GM18868 (cell line): ENCODE measurements at regions not wholly inside any gene's neighbourhood (a gene's known extent, or its start where the extent isn't known, plus 50 kb on each side); places are given as distances from the start of the nearest gene placed in this dataset.
"Not testable (repeated sequence)": the region's sequence is repeated elsewhere in the genome, so short reads cannot be mapped to it uniquely, and the experiment has no call there.

Experiments
- ATAC-seq: cut with Tn5 transposase; IDR thresholded peaks from one replicate; pipeline ENCODE4 v1.9.1; 2021; ENCODE audit warnings: mild to moderate bottlenecking, moderate library complexity; ENCODE audit not compliant: unreplicated experiment

DNA sequence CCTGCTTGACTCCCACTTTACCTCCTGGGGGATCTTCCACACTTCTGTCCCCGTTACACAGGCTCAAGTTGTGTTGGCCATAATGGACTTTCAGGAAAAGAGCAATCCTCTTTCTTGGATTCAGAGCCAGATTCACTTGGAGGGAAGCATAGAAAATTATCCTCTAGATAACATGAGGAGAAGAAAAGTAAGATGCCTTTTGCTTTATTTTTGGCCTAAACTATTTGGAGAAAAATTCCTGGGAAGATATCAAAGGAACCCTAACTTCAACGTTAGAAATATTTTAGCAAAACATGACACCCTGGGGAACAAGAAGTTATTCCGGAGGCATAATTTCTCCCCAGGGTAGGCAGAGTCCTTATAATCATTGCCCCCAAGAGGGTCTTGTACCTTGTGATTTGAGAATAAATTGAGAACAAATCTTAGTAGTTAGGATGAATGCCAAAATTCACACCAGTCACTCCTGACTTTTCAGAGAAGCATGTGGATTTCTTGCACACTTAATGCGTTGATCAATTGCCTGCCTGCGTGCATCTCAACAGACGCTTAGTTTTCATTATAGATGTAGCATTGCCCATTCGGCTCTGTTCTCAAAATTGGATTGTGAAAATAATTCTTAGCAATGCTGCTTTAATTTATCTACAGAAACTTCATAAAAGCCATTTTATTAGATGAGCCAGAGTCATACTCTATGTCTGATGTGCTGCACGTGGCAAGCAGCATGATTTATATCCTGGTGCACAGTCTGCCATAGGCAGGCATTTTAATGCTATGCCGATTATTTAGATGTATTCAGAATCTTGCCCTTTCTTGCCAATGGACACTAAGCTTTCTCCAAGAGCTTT lies 224.4 kb downstream of the C7orf25 start:
- ATAC-seq = no peak

DNA sequence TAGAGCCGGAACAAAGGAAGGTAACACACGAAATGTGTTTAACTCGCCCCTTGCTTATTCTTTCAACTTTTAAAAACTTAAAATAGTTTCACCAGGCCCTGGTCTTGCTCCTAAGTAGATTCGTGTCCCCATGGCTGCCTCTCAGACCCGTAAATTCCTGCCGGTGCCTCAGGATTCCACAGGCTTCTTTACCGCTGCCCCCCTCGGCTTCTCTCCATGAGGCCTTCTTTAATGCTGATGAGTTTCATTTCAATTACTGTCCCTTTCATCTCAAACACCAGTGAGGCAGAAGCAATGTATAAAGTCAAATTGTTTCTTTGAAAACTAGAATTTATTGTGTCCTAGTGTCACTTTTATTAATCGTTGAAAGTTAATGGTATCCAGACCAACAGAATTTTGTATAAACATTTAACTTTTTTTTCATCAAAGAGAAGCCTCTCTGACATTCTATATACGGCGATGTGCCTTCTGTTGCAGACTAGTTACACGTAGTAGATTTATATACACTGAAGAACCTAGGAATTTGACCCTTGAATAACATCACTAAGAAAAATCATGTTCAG lies 225.2 kb downstream of the C7orf25 start:
- no peak for ATAC-seq

DNA sequence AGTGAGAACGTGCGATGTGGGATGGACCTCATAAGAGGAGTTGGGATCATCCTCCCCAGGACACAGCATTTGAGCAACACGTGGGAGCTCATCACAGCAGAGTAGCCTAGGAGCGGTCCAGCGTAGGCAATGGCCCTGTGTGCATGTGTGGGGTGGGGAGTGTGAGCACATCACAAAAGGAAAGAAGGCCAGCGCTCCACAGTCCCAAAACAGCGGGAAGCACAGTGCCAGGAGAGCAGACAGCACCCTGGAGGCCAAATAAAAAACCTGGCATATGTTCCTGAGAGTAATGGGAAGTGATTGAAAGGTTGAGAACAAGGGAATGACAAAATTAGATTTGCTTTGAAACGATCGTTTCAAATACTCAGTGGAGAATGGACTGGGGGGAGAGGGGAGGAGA lies 226.0 kb downstream of the C7orf25 start:
- ATAC-seq = no peak

- no peak for ATAC-seq
These were observed 233.8 kb downstream of the C7orf25 start for GRCh38 chr7:42677751-42678699.

DNA sequence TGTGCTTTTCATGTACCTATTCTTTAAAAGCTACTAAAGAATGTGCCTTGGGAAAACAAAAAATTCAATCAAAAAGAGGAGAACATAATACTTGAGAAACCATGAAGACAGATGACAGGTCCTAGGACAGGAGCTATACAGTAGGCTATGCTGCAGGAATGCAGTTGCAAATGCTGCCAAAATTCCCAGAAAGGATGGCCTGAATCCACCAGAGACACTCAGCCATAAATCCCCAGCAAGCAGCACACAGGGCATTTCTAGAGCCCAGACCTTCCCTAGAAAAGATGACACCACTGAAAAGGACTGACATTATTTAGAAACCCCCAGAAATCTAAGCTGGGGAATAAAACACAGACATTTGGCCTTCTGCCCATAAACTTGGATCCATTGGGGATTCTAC lies 237.3 kb downstream of the C7orf25 start:
- no peak for ATAC-seq

GRCh38 chr7:42673951-42674350 lies 237.9 kb downstream of the C7orf25 start:
- ATAC-seq = no peak

- no peak for ATAC-seq
These were observed 239.4 kb downstream of the C7orf25 start for GRCh38 chr7:42672339-42672999.

DNA sequence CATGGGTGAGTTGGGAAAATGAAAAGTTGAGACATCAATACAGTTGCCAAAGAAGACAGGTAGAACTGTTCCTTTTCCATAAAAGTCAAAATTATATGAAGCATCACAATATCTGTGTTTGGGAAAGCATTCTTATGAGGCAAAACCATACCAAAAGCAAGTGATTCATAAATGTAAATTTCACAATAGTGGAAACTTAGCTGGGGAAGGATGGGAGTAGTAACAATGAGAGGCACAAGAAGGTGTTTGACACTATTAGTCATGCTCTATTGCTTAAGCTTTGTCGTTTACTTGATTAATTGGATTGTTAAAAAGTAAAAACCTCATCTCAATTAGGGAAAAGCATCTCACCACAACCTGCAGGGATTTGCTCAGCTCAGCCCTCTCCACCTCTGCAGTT lies 240.2 kb downstream of the C7orf25 start:
- no peak for ATAC-seq

- ATAC-seq = no peak
These were observed 244.9 kb downstream of the C7orf25 start for GRCh38 chr7:42666994-42667393.

DNA sequence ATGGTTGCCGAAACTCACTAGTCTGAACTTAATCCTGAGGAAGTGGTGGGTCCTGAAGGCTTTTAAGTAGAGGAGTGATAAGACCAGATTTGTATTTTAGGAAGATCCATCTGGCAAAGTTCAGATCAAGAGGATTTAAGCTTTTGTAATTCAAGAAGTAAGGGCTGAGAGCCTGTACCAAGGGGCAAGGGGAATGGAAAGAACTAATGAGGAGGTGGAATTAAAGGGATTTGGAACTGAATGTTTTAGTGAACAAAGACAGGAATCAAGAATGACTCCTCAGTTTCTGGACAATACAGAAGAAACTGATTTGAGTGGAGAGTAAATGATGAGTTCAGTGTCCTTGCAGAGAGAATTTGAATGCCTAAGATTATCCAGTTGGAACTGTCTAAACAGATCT lies 249.0 kb downstream of the C7orf25 start:
- no peak for ATAC-seq

DNA sequence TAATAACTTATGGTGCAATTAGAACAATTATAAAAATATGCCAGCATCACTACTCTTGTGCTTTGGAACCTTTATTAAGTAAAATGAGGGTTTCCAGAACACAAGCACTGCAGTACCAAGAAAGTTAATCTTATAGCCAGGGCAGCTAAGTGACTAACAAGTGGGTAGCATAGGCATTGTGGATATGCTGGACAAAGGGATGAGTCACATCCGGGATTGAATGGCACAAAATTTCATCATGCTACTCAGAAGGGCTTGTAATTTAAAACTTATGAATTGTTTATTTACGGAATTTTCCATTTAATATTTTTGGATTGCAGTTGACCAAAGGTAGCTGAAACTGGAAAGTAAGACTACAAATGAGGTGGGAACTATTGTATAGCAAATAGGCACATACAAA lies 250.6 kb downstream of the C7orf25 start:
- no peak for ATAC-seq

- ATAC-seq = no peak
These were observed 261.2 kb downstream of the C7orf25 start for GRCh38 chr7:42650701-42651100.

DNA sequence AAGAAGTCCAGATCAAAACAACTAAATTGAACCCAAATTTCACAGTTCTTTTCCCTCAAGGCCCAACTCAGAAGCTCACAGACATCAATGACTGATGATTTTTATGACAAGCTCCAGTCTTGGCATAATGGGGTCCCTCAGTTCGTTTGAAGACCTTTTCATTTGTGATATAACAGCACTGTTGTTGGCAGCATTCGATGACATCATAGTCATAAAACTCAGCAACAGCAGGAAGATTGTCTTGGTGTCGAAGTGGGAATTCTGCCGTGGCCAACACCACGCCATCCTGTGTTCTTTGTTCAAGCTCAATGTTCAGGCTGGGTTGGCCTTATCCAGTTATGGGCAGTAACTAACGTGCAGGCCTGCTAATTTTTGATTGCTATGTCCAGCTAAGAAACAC lies 261.7 kb downstream of the C7orf25 start:
- ATAC-seq = no peak

- no peak for ATAC-seq
These were observed 266.0 kb downstream of the C7orf25 start for GRCh38 chr7:42645906-42646305.

DNA sequence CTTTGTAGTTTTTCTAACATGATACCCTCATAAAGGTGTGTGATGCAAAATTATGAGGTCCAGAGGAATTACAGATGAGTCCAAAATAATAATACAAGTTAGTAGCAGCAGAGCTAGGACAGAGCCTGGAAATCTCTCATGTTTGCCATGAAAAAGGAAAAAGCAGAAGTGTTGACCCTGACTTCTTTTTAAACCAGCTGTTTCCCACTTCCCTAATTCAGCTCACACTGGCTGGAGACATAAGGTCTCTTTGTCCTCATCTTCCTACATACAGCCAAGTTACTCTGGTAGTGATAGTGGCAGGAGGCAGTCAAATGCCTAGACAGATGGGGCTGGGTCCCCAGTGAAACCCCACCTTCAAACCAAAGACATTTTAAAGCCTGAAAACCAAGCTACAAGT lies 269.2 kb downstream of the C7orf25 start:
- ATAC-seq = no peak

GRCh38 chr7:42639930-42640329 lies 271.9 kb downstream of the C7orf25 start:
- no peak for ATAC-seq

DNA sequence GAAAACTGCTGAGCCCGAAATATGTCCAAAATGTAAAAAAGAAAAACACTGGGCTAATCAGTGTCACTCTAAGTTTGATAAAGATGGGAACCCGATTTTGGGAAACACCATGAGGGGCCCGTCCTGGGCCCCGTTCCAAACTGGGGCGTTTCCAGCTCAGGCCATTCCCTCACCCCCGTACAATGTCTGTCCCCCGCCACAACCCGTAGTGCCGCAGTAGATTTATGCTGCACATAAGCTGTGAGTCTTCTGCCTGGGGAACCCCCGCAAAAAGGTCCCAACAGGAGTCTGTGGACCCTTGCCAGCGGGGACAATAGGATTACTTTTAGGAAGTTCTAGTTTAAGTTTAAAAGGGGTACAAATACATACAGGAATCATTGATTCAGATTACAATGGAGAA lies 275.5 kb downstream of the C7orf25 start:
- not testable (repeated sequence) for ATAC-seq

- ATAC-seq = no peak
These were observed 283.8 kb downstream of the C7orf25 start for GRCh38 chr7:42628054-42628453.

- no peak for ATAC-seq
These were observed 284.2 kb downstream of the C7orf25 start for GRCh38 chr7:42627626-42628025.

GRCh38 chr7:42627101-42627500 lies 284.8 kb downstream of the C7orf25 start:
- ATAC-seq = no peak

DNA sequence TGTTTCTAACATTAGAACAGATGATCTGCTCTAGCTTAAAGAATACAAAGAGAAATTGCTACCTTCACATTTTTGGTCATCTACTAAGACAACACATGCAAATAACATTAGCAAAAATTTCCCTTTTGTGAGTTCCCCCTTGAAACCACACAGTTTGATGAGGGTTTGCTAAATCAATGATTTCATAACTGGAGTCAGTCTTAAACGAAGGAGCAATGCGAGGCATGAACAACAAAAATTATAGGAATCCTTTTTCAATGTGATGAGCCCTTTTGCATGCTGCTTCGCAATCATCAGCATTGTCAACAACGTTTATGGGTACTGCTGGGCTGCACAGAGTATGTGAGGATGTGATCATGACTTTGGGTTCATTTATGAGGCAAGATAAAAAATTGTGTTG lies 286.4 kb downstream of the C7orf25 start:
- no peak for ATAC-seq
